ENCODE measurements at regions not wholly inside any gene's neighbourhood (a gene's known extent, or its start where the extent isn't known, plus 50 kb on each side); places are given as distances from the start of the nearest gene placed in this dataset.

GRCh38 chr16:26913851-26914250, 152.9 kb upstream of the C16orf82 start:
- no peak for DNase-seq (ENCODE audit: low read depth in 2 of 2)
- no peak overlapping the region for H3K4me3 ChIP-seq (replicated peaks in 1 of 2; ENCODE audit: low read depth in 2 of 2, low read length in 2 of 2)
- no peak for TF ChIP-seq CTCF (IDR thresholded peaks at IDR 0.05; ENCODE audit: low read depth, low read length)

DNA sequence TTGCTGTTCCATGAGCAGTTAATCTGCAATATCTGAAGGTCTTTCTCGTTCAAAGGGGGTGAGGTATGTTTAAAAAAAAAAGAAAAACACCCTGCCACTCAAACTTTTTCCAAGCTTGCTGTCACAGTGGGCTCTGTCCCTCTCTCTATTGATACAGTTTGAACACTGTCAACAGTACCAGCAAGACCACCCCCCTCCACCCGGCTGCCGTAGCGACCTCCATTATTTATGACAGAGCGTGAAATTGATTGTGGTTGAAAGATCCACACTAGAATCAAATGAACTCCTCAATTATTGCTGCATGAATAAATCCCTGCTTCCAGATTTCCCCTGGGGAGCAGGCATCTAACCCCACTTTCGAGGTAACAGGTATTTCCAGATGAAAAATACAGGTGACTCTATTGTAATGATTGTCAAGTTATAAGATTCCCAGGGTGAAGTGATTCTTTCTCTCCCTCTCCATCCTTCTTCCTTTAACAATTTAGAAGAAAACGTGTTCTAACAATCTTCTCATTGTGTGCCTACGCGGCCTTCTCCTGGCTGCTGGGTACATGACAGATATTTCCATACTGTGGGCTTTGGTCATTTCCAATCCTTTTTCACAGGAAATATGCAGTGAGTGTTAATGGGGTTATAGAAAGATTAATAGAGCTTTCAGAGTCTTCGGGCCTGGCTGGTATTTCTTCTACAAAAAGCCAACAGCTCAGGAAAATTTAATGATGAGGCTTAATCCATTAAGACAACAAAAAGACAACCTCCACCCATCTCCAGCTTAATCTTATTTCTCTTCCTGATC, 135.7 kb upstream of the C16orf82 start:
- TF ChIP-seq CTCF (IDR thresholded peaks at IDR 0.05; ENCODE audit: low read depth, low read length) = no peak
- DNase-seq (ENCODE audit: low read depth in 2 of 2) = no peak
- H3K4me3 ChIP-seq (replicated peaks in 1 of 2; ENCODE audit: low read depth in 2 of 2, low read length in 2 of 2) = no peak overlapping the region

GRCh38 chr16:26950636-26951035, 116.1 kb upstream of the C16orf82 start:
- H3K4me3 ChIP-seq (replicated peaks in 1 of 2; ENCODE audit: low read depth in 2 of 2, low read length in 2 of 2) = no peak overlapping the region
- TF ChIP-seq CTCF (IDR thresholded peaks at IDR 0.05; ENCODE audit: low read depth, low read length) = no peak
- no peak for DNase-seq (ENCODE audit: low read depth in 2 of 2)

GRCh38 chr16:26951950-26952349, 114.8 kb upstream of the C16orf82 start:
- DNase-seq (ENCODE audit: low read depth in 2 of 2) = no peak
- TF ChIP-seq CTCF (IDR thresholded peaks at IDR 0.05; ENCODE audit: low read depth, low read length) = no peak
- no peak overlapping the region for H3K4me3 ChIP-seq (replicated peaks in 1 of 2; ENCODE audit: low read depth in 2 of 2, low read length in 2 of 2)

DNA sequence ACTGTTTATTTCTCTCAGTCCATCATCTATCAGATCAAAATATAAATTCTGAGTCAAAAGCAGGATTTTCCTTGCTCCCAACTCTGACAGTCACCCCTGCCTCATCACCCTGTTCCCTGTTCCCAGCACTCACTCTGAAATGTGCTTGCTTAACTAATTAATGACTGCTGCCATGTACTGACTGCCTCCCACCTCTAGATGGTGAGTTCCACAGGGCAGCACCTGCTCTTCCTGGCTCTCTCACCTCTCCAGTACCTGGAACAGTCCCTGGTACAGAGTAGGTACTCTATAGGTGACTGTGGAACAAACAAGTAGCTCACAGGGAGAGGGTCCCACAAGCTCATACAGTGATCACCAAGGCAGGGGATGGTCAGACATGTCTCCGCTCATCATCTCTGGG, 114.3 kb upstream of the C16orf82 start:
- no peak for DNase-seq (ENCODE audit: low read depth in 2 of 2)
- no peak overlapping the region for H3K4me3 ChIP-seq (replicated peaks in 1 of 2; ENCODE audit: low read depth in 2 of 2, low read length in 2 of 2)
- TF ChIP-seq CTCF (IDR thresholded peaks at IDR 0.05; ENCODE audit: low read depth, low read length) = no peak

- H3K4me3 ChIP-seq (replicated peaks in 1 of 2; ENCODE audit: low read depth in 2 of 2, low read length in 2 of 2) = no peak overlapping the region
- TF ChIP-seq CTCF (IDR thresholded peaks at IDR 0.05; ENCODE audit: low read depth, low read length) = no peak
- DNase-seq (ENCODE audit: low read depth in 2 of 2) = no peak
These were observed 109.4 kb upstream of the C16orf82 start for GRCh38 chr16:26957283-26957859.

Data from cardiac fibroblast (primary cell).